GM12878 (cell line): ENCODE measurements at regions not wholly inside any gene's neighbourhood (a gene's known extent, or its start where the extent isn't known, plus 50 kb on each side); places are given as distances from the start of the nearest gene placed in this dataset.

Experiments
- ATF7 ChIP-seq: fragments of 450-650 bp; IDR thresholded peaks from 2 replicates; pipeline ENCODE4 v1.6.1; 2016; ENCODE audit warnings: low read depth, mild to moderate bottlenecking
- BACH1 ChIP-seq: fragments of 450-650 bp; IDR thresholded peaks from 2 replicates; pipeline ENCODE4 v1.6.1; 2017; ENCODE audit warnings: mild to moderate bottlenecking, borderline replicate concordance
- BHLHE40 ChIP-seq, 2 experiments: fragments of 450-650 bp in 1 of 2; IDR thresholded peaks; 2 replicates each; pipeline ENCODE4 v1.6.1; 2011 to 2017; ENCODE audit warnings: low read depth in 2 of 2, borderline replicate concordance in 1 of 2, improper control_type of control experiment in 1 of 2, low read length in 1 of 2, mild to moderate bottlenecking in 1 of 2
- CEBPB ChIP-seq, 2 experiments: fragments of 150-350 bp in 1 of 2; IDR thresholded peaks; 2 replicates each; pipeline ENCODE4 v1.6.1; 2012 to 2014; ENCODE audit warnings: low read depth in 2 of 2, low read length in 2 of 2, borderline replicate concordance in 1 of 2, inconsistent platforms in 1 of 2
- CHD1 ChIP-seq: IDR thresholded peaks from 2 replicates; pipeline ENCODE4 v1.6.1; 2012; ENCODE audit warnings: low read depth, low read length, improper control_type of control experiment
- CREM ChIP-seq: IDR thresholded peaks from 2 replicates; pipeline ENCODE4 v1.6.1; 2014; ENCODE audit warnings: antibody characterized with exemption, low read depth
- DPF2 ChIP-seq: fragments of 450-650 bp; IDR thresholded peaks from 2 replicates; pipeline ENCODE4 v1.6.1; 2017; ENCODE audit warnings: mild to moderate bottlenecking
- FOXM1 ChIP-seq: IDR thresholded peaks from 2 replicates; pipeline ENCODE4 v1.6.1; 2012; ENCODE audit warnings: low read depth, mild to moderate bottlenecking, inconsistent platforms, low read length, moderate library complexity
- GABPA ChIP-seq: IDR thresholded peaks from 2 replicates; pipeline ENCODE4 v1.6.1; 2014; ENCODE audit warnings: antibody characterized with exemption, low read depth, mild to moderate bottlenecking, inconsistent platforms
- HDAC2 ChIP-seq: fragments of 200-600 bp; sonication (generic); IDR thresholded peaks from 2 replicates; pipeline ENCODE4 v1.6.1; 2017
- HDAC6 ChIP-seq: fragments of 200-600 bp; sonication (generic); IDR thresholded peaks from one replicate; pipeline ENCODE4 v1.8.0; 2017; ENCODE audit warnings: antibody characterized with exemption; ENCODE audit not compliant: unreplicated experiment
- MEF2A ChIP-seq: IDR thresholded peaks from 2 replicates; pipeline ENCODE4 v1.6.1; 2011; ENCODE audit warnings: low read depth, mild to moderate bottlenecking, low read length, moderate library complexity; ENCODE audit not compliant: insufficient read depth
- MTA2 ChIP-seq: fragments of 450-650 bp; IDR thresholded peaks from 2 replicates; pipeline ENCODE4 v1.6.1; 2016; ENCODE audit warnings: low read depth, mild to moderate bottlenecking, moderate library complexity
- NR2F1 ChIP-seq: fragments of 450-650 bp; conservative IDR thresholded peaks from 2 replicates; pipeline ENCODE4 v1.6.1; 2017; ENCODE audit warnings: mild to moderate bottlenecking
- NRF1 ChIP-seq: conservative IDR thresholded peaks from 2 replicates; pipeline ENCODE4 v1.6.1; 2011; ENCODE audit warnings: mild to moderate bottlenecking, low read depth, low read length, improper control_type of control experiment
- POU2F2 ChIP-seq: IDR thresholded peaks from 3 replicates; pipeline ENCODE4 v1.6.1; 2011; ENCODE audit warnings: low read depth, mild to moderate bottlenecking, low read length, borderline replicate concordance
- RBBP5 ChIP-seq: fragments of 200-600 bp; sonication (generic); conservative IDR thresholded peaks from 2 replicates; pipeline ENCODE4 v1.6.1; 2016
- SMC3 ChIP-seq: IDR thresholded peaks from 2 replicates; pipeline ENCODE4 v1.6.1; 2011; ENCODE audit warnings: low read length, improper control_type of control experiment, borderline replicate concordance
- SPI1 ChIP-seq: IDR thresholded peaks from 2 replicates; pipeline ENCODE4 v1.6.1; 2011; ENCODE audit warnings: low read depth, mild to moderate bottlenecking, low read length, moderate library complexity, borderline replicate concordance; ENCODE audit not compliant: insufficient read depth
- STAT3 ChIP-seq: IDR thresholded peaks from 2 replicates; pipeline ENCODE4 v1.6.1; 2011; ENCODE audit warnings: low read depth, low read length, improper control_type of control experiment
- TCF12 ChIP-seq: IDR thresholded peaks from 2 replicates; pipeline ENCODE4 v1.6.1; 2011; ENCODE audit warnings: low read depth, mild to moderate bottlenecking, low read length
- ZNF207 ChIP-seq: fragments of 450-650 bp; IDR thresholded peaks from 2 replicates; pipeline ENCODE4 v1.6.1; 2014; ENCODE audit warnings: antibody characterized with exemption, mild to moderate bottlenecking, borderline replicate concordance
- ZSCAN29 ChIP-seq: fragments of 450-650 bp; IDR thresholded peaks from 2 replicates; pipeline ENCODE4 v1.6.1; 2017; ENCODE audit warnings: mild to moderate bottlenecking, moderate library complexity
- TF ChIP-seq, protein P1 (sequence below): IDR thresholded peaks from 2 replicates; pipeline ENCODE4 v1.6.1; 2011; ENCODE audit warnings: borderline replicate concordance, low read depth, mild to moderate bottlenecking, moderate library complexity, mixed read lengths, low read length; ENCODE audit not compliant: insufficient read depth; ENCODE audit errors: extremely low read length
- TF ChIP-seq, protein P2 (sequence below): fragments of 450-650 bp; IDR thresholded peaks from 2 replicates; pipeline ENCODE4 v1.6.1; 2017; ENCODE audit warnings: mild to moderate bottlenecking, low read depth, inconsistent platforms; ENCODE audit not compliant: poor library complexity, severe bottlenecking
- TF ChIP-seq, protein P3 (sequence below): IDR thresholded peaks from 2 replicates; pipeline ENCODE4 v1.6.1; 2012; ENCODE audit warnings: low read depth, low read length, improper control_type of control experiment
- TF ChIP-seq, protein P4 (sequence below): IDR thresholded peaks from 2 replicates; pipeline ENCODE4 v1.6.1; 2012; ENCODE audit warnings: low read depth, low read length, improper control_type of control experiment

DNA sequence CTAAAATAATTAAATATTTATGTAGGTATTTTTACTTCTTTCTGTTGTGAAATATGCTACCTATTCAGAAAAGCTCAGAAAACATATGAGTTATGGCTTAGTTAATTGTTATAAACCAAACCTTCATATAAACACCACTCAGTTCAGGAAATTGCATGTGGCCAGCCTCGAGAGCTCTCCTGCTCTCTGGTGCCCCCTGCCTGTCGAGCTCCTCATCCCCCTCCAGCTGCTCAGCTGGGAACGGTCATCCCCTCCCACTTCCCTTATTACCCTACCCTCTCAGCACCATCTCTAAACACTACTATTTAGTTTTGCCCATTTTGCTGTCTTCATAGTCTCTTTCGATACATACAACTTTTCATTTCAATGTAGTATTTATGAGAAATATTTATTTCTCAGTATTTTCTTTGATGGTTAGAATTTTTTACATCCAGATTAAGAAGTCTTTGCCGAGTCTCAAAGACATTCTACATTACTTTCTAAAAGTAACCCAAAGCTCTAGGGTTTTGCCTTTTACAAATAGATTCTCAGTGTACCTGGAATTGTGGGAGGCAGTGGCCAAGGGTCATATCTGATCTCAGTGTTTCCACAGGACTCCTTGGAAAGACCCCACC lies 51.2 kb upstream of the SEMA4D start (continued):
- peak; percentile 90; the same call in 1 of the 2 replicates for TF ChIP-seq SPI1
- no peak for TF ChIP-seq BACH1
- TF ChIP-seq STAT3 = no peak
- no peak for TF ChIP-seq CHD1
- no peak for TF ChIP-seq DPF2
- TF ChIP-seq, protein P1, sequence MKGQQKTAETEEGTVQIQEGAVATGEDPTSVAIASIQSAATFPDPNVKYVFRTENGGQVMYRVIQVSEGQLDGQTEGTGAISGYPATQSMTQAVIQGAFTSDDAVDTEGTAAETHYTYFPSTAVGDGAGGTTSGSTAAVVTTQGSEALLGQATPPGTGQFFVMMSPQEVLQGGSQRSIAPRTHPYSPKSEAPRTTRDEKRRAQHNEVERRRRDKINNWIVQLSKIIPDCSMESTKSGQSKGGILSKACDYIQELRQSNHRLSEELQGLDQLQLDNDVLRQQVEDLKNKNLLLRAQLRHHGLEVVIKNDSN = no peak
- TF ChIP-seq, protein P2, sequence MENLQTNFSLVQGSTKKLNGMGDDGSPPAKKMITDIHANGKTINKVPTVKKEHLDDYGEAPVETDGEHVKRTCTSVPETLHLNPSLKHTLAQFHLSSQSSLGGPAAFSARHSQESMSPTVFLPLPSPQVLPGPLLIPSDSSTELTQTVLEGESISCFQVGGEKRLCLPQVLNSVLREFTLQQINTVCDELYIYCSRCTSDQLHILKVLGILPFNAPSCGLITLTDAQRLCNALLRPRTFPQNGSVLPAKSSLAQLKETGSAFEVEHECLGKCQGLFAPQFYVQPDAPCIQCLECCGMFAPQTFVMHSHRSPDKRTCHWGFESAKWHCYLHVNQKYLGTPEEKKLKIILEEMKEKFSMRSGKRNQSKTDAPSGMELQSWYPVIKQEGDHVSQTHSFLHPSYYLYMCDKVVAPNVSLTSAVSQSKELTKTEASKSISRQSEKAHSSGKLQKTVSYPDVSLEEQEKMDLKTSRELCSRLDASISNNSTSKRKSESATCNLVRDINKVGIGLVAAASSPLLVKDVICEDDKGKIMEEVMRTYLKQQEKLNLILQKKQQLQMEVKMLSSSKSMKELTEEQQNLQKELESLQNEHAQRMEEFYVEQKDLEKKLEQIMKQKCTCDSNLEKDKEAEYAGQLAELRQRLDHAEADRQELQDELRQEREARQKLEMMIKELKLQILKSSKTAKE = peak; percentile 59
- TF ChIP-seq, protein P3, sequence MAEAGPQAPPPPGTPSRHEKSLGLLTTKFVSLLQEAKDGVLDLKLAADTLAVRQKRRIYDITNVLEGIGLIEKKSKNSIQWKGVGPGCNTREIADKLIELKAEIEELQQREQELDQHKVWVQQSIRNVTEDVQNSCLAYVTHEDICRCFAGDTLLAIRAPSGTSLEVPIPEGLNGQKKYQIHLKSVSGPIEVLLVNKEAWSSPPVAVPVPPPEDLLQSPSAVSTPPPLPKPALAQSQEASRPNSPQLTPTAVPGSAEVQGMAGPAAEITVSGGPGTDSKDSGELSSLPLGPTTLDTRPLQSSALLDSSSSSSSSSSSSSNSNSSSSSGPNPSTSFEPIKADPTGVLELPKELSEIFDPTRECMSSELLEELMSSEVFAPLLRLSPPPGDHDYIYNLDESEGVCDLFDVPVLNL = no peak
- TF ChIP-seq GABPA = no peak
- no peak for TF ChIP-seq HDAC2
- no peak for TF ChIP-seq BHLHE40 (IDR thresholded peaks at IDR 0.05; ENCODE audit: borderline replicate concordance in 1 of 2, low read depth in 2 of 2, low read length in 1 of 2)
- no peak for TF ChIP-seq HDAC6
- TF ChIP-seq NRF1 = no peak
- TF ChIP-seq CREM = no peak
- TF ChIP-seq ZSCAN29 = no peak
- no peak for TF ChIP-seq ZNF207
- TF ChIP-seq, protein P4, sequence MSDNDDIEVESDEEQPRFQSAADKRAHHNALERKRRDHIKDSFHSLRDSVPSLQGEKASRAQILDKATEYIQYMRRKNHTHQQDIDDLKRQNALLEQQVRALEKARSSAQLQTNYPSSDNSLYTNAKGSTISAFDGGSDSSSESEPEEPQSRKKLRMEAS = no peak
- TF ChIP-seq CEBPB (IDR thresholded peaks at IDR 0.05; ENCODE audit: borderline replicate concordance in 1 of 2, low read depth in 2 of 2, low read length in 2 of 2) = no peak
- TF ChIP-seq SMC3 = peak; percentile 99
- peak; percentile 49; the same call in 1 of the 3 replicates for TF ChIP-seq POU2F2
- peak; percentile 87 for TF ChIP-seq TCF12
- no peak for TF ChIP-seq RBBP5
- no peak for TF ChIP-seq FOXM1
- TF ChIP-seq NR2F1 = no peak
- peak; percentile 38 for TF ChIP-seq ATF7
- no peak for TF ChIP-seq MTA2
- 0 out of 2 replicates have a peak, but pooled peaks have one; percentile 27 for TF ChIP-seq MEF2A
